ENCODE measurements at regions not wholly inside any gene's neighbourhood (a gene's known extent, or its start where the extent isn't known, plus 50 kb on each side); places are given as distances from the start of the nearest gene placed in this dataset.

DNA sequence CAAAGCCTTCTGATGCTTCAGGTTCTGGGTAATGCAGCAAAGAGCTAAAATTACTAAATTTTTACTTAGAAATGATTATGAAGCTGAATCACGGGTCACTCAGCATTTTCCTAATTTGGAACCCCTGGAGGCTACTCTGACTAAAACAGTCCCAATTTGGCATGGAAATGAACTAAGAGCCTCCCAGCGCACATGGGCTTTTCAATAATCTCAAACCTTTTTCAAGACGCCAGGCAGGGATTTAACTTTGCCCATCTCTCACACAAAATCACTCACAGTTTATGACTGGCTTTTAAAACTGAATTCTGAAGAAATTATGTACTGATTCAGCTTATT lies 68.3 kb downstream of the LLPH start:
- H3K4me1 ChIP-seq (replicated peaks in 1 of 2): no peaks in the 10 kb centered on the region
- no peak overlapping the region for H3K4me3 ChIP-seq
- no peaks in the 10 kb centered on the region for H3K36me3 ChIP-seq (replicated peaks in 1 of 2)
- intact Hi-C loops (cut with DNase I): no loop called here
- H3K27me3 ChIP-seq: no peaks in the 10 kb centered on the region
- TF ChIP-seq POLR2A (IDR thresholded peaks at IDR 0.05) (no peak), CTCF (IDR thresholded peaks at IDR 0.05) (no peak)
- 82 to 91% (median 87%) methylated on average over 3 of the region's 3 CpGs for WGBS, 4 donors
- no peaks in the 10 kb centered on the region for H3K9me3 ChIP-seq (replicated peaks in 1 of 3)
- no peak for DNase-seq
- H3K27ac ChIP-seq: no peak overlapping the region

- H3K36me3 ChIP-seq (replicated peaks in 1 of 2): no peaks in the 10 kb centered on the region
- no peak overlapping the region for H3K27ac ChIP-seq
- intact Hi-C loops (cut with DNase I): no loop called here
- H3K9me3 ChIP-seq (replicated peaks in 1 of 3): no peaks in the 10 kb centered on the region
- H3K27me3 ChIP-seq: no peaks in the 10 kb centered on the region
- WGBS, 4 donors: 67 to 72% (median 68%) methylated on average over 10 of the region's 10 CpGs
- no peaks in the 10 kb centered on the region for H3K4me1 ChIP-seq (replicated peaks in 1 of 2)
- TF ChIP-seq POLR2A (IDR thresholded peaks at IDR 0.05) (no peak), CTCF (IDR thresholded peaks at IDR 0.05) (no peak)
- no peak overlapping the region for H3K4me3 ChIP-seq
- DNase-seq: no peak
Measured at GRCh38 chr12:66061557-66062289, 68.8 kb downstream of the LLPH start.

GRCh38 chr12:66061076-66061475 lies 69.5 kb downstream of the LLPH start:
- 84 to 91% (median 85%) methylated on average over 3 of the region's 3 CpGs for WGBS, 4 donors
- DNase-seq: no peak
- no peak for TF ChIP-seq CTCF (IDR thresholded peaks at IDR 0.05)
- TF ChIP-seq POLR2A (IDR thresholded peaks at IDR 0.05): no peak
- intact Hi-C loops (cut with DNase I): no loop called here
- no peaks in the 10 kb centered on the region for H3K4me1 ChIP-seq (replicated peaks in 1 of 2)
- no peak overlapping the region for H3K27ac ChIP-seq
- no peaks in the 10 kb centered on the region for H3K36me3 ChIP-seq (replicated peaks in 1 of 2)
- no peaks in the 10 kb centered on the region for H3K9me3 ChIP-seq (replicated peaks in 1 of 3)
- no peak overlapping the region for H3K4me3 ChIP-seq
- no peaks in the 10 kb centered on the region for H3K27me3 ChIP-seq

- DNase-seq: no peak
- WGBS, 4 donors: 84 to 90% (median 85%) methylated on average over 2 of the region's 2 CpGs
Measured at GRCh38 chr12:66060163-66060907, 70.2 kb downstream of the LLPH start.

More at GRCh38 chr12:66060163-66060907, 70.2 kb downstream of the LLPH start:
- Histone ChIP-seq H3K4me3 (no peak overlapping the region), H3K36me3 (replicated peaks in 1 of 2) (no peaks in the 10 kb centered on the region), H3K27me3 (no peaks in the 10 kb centered on the region), H3K9me3 (replicated peaks in 1 of 3) (no peaks in the 10 kb centered on the region), H3K27ac (no peak overlapping the region), H3K4me1 (replicated peaks in 1 of 2) (no peaks in the 10 kb centered on the region)
- TF ChIP-seq CTCF (IDR thresholded peaks at IDR 0.05) (no peak), POLR2A (IDR thresholded peaks at IDR 0.05) (no peak)
- intact Hi-C loops (cut with DNase I): no loop called here
